ENCODE measurements at regions not wholly inside any gene's neighbourhood (a gene's known extent, or its start where the extent isn't known, plus 50 kb on each side); places are given as distances from the start of the nearest gene placed in this dataset.

DNA sequence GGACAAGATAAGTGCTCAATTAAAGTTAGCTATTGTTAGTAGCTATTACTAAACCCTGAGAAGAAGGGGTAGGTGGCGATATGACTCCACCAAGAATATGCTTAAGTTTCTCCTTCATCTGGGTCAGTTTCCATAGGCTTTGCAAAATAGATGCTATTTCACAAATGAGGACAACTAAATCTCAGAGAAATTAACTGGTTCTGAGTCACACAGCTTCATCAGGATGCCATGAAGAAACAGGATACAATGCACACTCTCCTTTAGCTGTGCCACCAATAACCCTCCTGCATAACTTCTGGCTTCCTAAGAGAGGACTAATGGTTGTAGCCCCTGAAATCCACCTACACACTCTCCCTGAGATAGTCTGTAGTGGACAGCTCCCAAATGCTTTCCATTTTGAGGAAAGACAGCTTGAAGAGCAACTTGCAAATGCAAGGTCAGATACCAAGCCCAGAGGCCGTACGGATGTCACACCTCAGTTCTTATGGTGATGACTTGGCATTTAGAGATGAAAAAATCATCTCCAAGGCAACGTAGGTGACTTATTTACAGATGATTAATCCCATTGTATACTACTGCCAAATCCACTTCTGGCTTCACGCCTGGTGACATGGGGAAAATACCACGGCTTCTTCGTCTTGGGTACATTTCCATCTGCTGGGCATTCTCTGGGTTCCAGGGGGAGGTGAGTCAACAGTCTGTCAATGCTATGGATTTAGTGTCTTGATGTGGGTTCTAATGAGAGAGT is 251.4 kb upstream of the IL12B start:
- no peak for TF ChIP-seq POLR2A (IDR thresholded peaks at IDR 0.05)
- TF ChIP-seq, protein P1, sequence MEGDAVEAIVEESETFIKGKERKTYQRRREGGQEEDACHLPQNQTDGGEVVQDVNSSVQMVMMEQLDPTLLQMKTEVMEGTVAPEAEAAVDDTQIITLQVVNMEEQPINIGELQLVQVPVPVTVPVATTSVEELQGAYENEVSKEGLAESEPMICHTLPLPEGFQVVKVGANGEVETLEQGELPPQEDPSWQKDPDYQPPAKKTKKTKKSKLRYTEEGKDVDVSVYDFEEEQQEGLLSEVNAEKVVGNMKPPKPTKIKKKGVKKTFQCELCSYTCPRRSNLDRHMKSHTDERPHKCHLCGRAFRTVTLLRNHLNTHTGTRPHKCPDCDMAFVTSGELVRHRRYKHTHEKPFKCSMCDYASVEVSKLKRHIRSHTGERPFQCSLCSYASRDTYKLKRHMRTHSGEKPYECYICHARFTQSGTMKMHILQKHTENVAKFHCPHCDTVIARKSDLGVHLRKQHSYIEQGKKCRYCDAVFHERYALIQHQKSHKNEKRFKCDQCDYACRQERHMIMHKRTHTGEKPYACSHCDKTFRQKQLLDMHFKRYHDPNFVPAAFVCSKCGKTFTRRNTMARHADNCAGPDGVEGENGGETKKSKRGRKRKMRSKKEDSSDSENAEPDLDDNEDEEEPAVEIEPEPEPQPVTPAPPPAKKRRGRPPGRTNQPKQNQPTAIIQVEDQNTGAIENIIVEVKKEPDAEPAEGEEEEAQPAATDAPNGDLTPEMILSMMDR (IDR thresholded peaks at IDR 0.05): no peak

Measured in uterus (tissue), 2 donors.